Mesenchymal stem cell (in vitro differentiated cells and primary cell): ENCODE measurements at regions not wholly inside any gene's neighbourhood (a gene's known extent, or its start where the extent isn't known, plus 50 kb on each side); places are given as distances from the start of the nearest gene placed in this dataset.

ENCODE experiments used
- DNase-seq: peaks from one replicate; pipeline ENCODE4 v3.0.0-alpha.2; 2013
- H2AFZ ChIP-seq: one replicate; pipeline ENCODE4 v1.6.1; 2013; ENCODE audit warnings: low read depth, mild to moderate bottlenecking, control low read depth, inconsistent platforms, low read length, moderate library complexity
- H2AK5ac ChIP-seq: 2 replicates; pipeline ENCODE4 v1.6.1; 2013; ENCODE audit warnings: low read length, moderate library complexity, mild to moderate bottlenecking, inconsistent platforms; ENCODE audit not compliant: severe bottlenecking
- H2BK120ac ChIP-seq: one replicate; pipeline ENCODE4 v1.6.1; 2013; ENCODE audit warnings: low read depth, mild to moderate bottlenecking, inconsistent platforms, low read length, moderate library complexity
- H2BK12ac ChIP-seq, 2 experiments: one replicate each; pipeline ENCODE4 v1.6.1; 2013; ENCODE audit warnings: inconsistent platforms in 2 of 2, low read length in 2 of 2, mild to moderate bottlenecking in 2 of 2, moderate library complexity in 2 of 2, control low read depth in 1 of 2
- H2BK15ac ChIP-seq: one replicate; pipeline ENCODE4 v1.6.1; 2013; ENCODE audit warnings: mild to moderate bottlenecking, low read depth, inconsistent platforms; ENCODE audit not compliant: poor library complexity, severe bottlenecking
- H2BK5ac ChIP-seq: 2 replicates; pipeline ENCODE4 v1.6.1; 2013; ENCODE audit warnings: low read depth, mild to moderate bottlenecking, low read length, control low read depth, inconsistent platforms; ENCODE audit not compliant: poor library complexity, severe bottlenecking
- H3K14ac ChIP-seq, 2 experiments: one replicate each; pipeline ENCODE4 v1.6.1; 2013; ENCODE audit warnings: inconsistent platforms in 2 of 2, low read length in 2 of 2, control low read depth in 1 of 2, mild to moderate bottlenecking in 1 of 2, moderate library complexity in 1 of 2
- H3K18ac ChIP-seq, 2 experiments: one replicate each; pipeline ENCODE4 v1.6.1; 2013; ENCODE audit warnings: inconsistent platforms in 2 of 2, low read length in 2 of 2, control low read depth in 1 of 2, low read depth in 1 of 2, mild to moderate bottlenecking in 1 of 2
- H3K23ac ChIP-seq, 2 experiments: one replicate each; pipeline ENCODE4 v1.6.1; 2013; ENCODE audit warnings: inconsistent platforms in 2 of 2, low read length in 2 of 2, mild to moderate bottlenecking in 2 of 2, moderate library complexity in 2 of 2, control low read depth in 1 of 2
- H3K27ac ChIP-seq: 2 replicates; pipeline ENCODE4 v1.5.1; 2013; ENCODE audit warnings: mild to moderate bottlenecking, moderate library complexity, low read length, control low read depth, inconsistent platforms; ENCODE audit not compliant: poor library complexity, severe bottlenecking
- H3K27me3 ChIP-seq, 2 experiments: 2 replicates each; pipeline versions ENCODE4 v1.6.1 to v1.7.0; 2013; ENCODE audit warnings: low read length in 2 of 2, mild to moderate bottlenecking in 2 of 2, moderate library complexity in 2 of 2, control low read depth in 1 of 2, inconsistent platforms in 1 of 2; ENCODE audit not compliant: control insufficient read depth in 1 of 2, insufficient read depth in 1 of 2
- H3K36me3 ChIP-seq, 2 experiments: 2 replicates each; pipeline versions ENCODE4 v1.6.1 to v1.7.0; 2013; ENCODE audit warnings: low read length in 2 of 2, control low read depth in 1 of 2, inconsistent platforms in 1 of 2, low read depth in 1 of 2, mild to moderate bottlenecking in 1 of 2; ENCODE audit not compliant: insufficient read depth in 2 of 2, control insufficient read depth in 1 of 2
- H3K4ac ChIP-seq, 2 experiments: one replicate each; pipeline ENCODE4 v1.6.1; 2013; ENCODE audit warnings: inconsistent platforms in 2 of 2, low read length in 2 of 2, mild to moderate bottlenecking in 2 of 2, moderate library complexity in 2 of 2, control low read depth in 1 of 2, low read depth in 1 of 2
- H3K4me1 ChIP-seq: 2 replicates; pipeline ENCODE4 v1.6.1; 2013; ENCODE audit warnings: low read depth, low read length, control low read depth; ENCODE audit not compliant: control insufficient read depth, insufficient read depth
- H3K4me2 ChIP-seq: 2 replicates; pipeline ENCODE4 v1.6.1; 2013; ENCODE audit warnings: low read length, mild to moderate bottlenecking, inconsistent platforms; ENCODE audit not compliant: poor library complexity, severe bottlenecking
- H3K4me3 ChIP-seq, 2 experiments: 2 replicates each; pipeline versions ENCODE4 v1.5.1 to v1.7.0; 2013; ENCODE audit warnings: low read length in 2 of 2, mild to moderate bottlenecking in 2 of 2, control low read depth in 1 of 2, low read depth in 1 of 2; ENCODE audit not compliant: insufficient read depth in 1 of 2
- H3K79me1 ChIP-seq: replicated peaks from 2 replicates; pipeline ENCODE4 v1.6.1; 2013; ENCODE audit warnings: mild to moderate bottlenecking, control low read depth, low read length, inconsistent platforms; ENCODE audit not compliant: poor library complexity, severe bottlenecking
- H3K9ac ChIP-seq: 2 replicates; pipeline ENCODE4 v1.7.0; 2013; ENCODE audit warnings: mild to moderate bottlenecking, low read length, moderate library complexity
- H3K9me3 ChIP-seq: 2 replicates; pipeline ENCODE4 v1.7.0; 2013; ENCODE audit warnings: mild to moderate bottlenecking, low read length; ENCODE audit not compliant: control insufficient read depth
- H4K8ac ChIP-seq: one replicate; pipeline ENCODE4 v1.6.1; 2013; ENCODE audit warnings: inconsistent platforms, mild to moderate bottlenecking, low read length, moderate library complexity
- H4K91ac ChIP-seq: one replicate; pipeline ENCODE4 v1.6.1; 2013; ENCODE audit warnings: mild to moderate bottlenecking, low read length, inconsistent platforms
- WGBS: methylation state at CpG from one replicate; pipeline ENCODE4 v1.1.7; 2013; ENCODE audit warnings: mixed read lengths; 5-methylcytosine and 5-hydroxymethylcytosine counted together

- no peak overlapping the region for H2AFZ ChIP-seq
- H3K9ac ChIP-seq: no peak overlapping the region
- no peak overlapping the region for H2BK12ac ChIP-seq
- no peak overlapping the region for H3K27ac ChIP-seq
- 67% methylated on average over 1 of the region's 1 CpG for WGBS
- H3K18ac ChIP-seq: no peak overlapping the region
- H3K4me3 ChIP-seq: no peak overlapping the region
- no peak overlapping the region for H3K4me2 ChIP-seq
- H3K36me3 ChIP-seq: no peaks in the 10 kb centered on the region
- H2BK5ac ChIP-seq: no peak overlapping the region
- H3K9me3 ChIP-seq: no peaks in the 10 kb centered on the region
- H2BK15ac ChIP-seq: no peak overlapping the region
- no peaks in the 10 kb centered on the region for H3K27me3 ChIP-seq
- H3K4ac ChIP-seq: no peak overlapping the region
- DNase-seq: no peak
- no peaks in the 10 kb centered on the region for H3K4me1 ChIP-seq
- H2AK5ac ChIP-seq: no peak overlapping the region
- no peak overlapping the region for H3K14ac ChIP-seq
- no peaks in the 10 kb centered on the region for H3K79me1 ChIP-seq
- H2BK120ac ChIP-seq: no peak overlapping the region
- H4K8ac ChIP-seq: no peak overlapping the region
- no peak overlapping the region for H4K91ac ChIP-seq
- H3K23ac ChIP-seq: no peak overlapping the region
Measured at GRCh38 chr12:54765652-54766051, 88.7 kb upstream of the MUCL1 start.

GRCh38 chr12:54762390-54762789 lies 91.9 kb upstream of the MUCL1 start:
- no peak overlapping the region for H3K14ac ChIP-seq
- H3K4ac ChIP-seq: no peak overlapping the region
- no peak overlapping the region for H3K4me2 ChIP-seq
- no peaks in the 10 kb centered on the region for H3K9me3 ChIP-seq
- H3K9ac ChIP-seq: no peak overlapping the region
- H2AFZ ChIP-seq: no peak overlapping the region
- no peaks in the 10 kb centered on the region for H3K27me3 ChIP-seq
- H3K18ac ChIP-seq: no peak overlapping the region
- no peak overlapping the region for H2AK5ac ChIP-seq
- H3K4me1 ChIP-seq: no peaks in the 10 kb centered on the region
- H2BK15ac ChIP-seq: no peak overlapping the region
- no peak overlapping the region for H3K4me3 ChIP-seq
- no peak overlapping the region for H3K27ac ChIP-seq
- no peak overlapping the region for H2BK5ac ChIP-seq
- no peak overlapping the region for H2BK12ac ChIP-seq
- H4K8ac ChIP-seq: no peak overlapping the region
- H3K23ac ChIP-seq: no peak overlapping the region
- no peak overlapping the region for H4K91ac ChIP-seq
- WGBS: 67% methylated on average over 1 of the region's 1 CpG
- no peaks in the 10 kb centered on the region for H3K79me1 ChIP-seq
- no peak overlapping the region for H2BK120ac ChIP-seq
- no peak for DNase-seq
- H3K36me3 ChIP-seq: no peaks in the 10 kb centered on the region

GRCh38 chr12:54759751-54760150 lies 94.6 kb upstream of the MUCL1 start:
- Histone ChIP-seq H2BK15ac (no peak overlapping the region), H2BK5ac (no peak overlapping the region), H3K79me1 (no peaks in the 10 kb centered on the region), H3K4me3 (no peak overlapping the region), H2AK5ac (no peak overlapping the region), H4K91ac (no peak overlapping the region), H3K23ac (no peak overlapping the region), H3K9me3 (no peaks in the 10 kb centered on the region), H4K8ac (no peak overlapping the region), H3K27me3 (no peaks in the 10 kb centered on the region), H3K4me2 (no peak overlapping the region), H3K36me3 (no peaks in the 10 kb centered on the region), H3K27ac (no peak overlapping the region), H3K14ac (no peak overlapping the region), H3K9ac (no peak overlapping the region), H3K4ac (no peak overlapping the region), H2BK12ac (no peak overlapping the region), H3K18ac (no peak overlapping the region), H2AFZ (no peak overlapping the region), H3K4me1 (no peaks in the 10 kb centered on the region), H2BK120ac (no peak overlapping the region)
- 48% methylated on average over 1 of the region's 1 CpG for WGBS
- DNase-seq: peak; percentile 2

GRCh38 chr12:54751493-54751892 lies 102.8 kb upstream of the MUCL1 start:
- Histone ChIP-seq H3K23ac (no peak overlapping the region), H3K18ac (no peak overlapping the region), H2BK12ac (no peak overlapping the region), H3K9ac (no peak overlapping the region), H2AK5ac (no peak overlapping the region), H3K9me3 (no peaks in the 10 kb centered on the region), H2BK15ac (no peak overlapping the region), H4K8ac (no peak overlapping the region), H3K4me1 (no peaks in the 10 kb centered on the region), H3K27ac (no peak overlapping the region), H3K14ac (no peak overlapping the region), H3K36me3 (no peaks in the 10 kb centered on the region), H3K27me3 (peaks cover 5 to 7% of the 10 kb centered on the region in 2 experiments), H4K91ac (no peak overlapping the region), H3K4me3 (no peak overlapping the region), H2BK120ac (no peak overlapping the region), H2BK5ac (no peak overlapping the region), H3K79me1 (no peaks in the 10 kb centered on the region), H3K4ac (no peak overlapping the region), H2AFZ (no peak overlapping the region), H3K4me2 (no peak overlapping the region)
- WGBS: 83% methylated on average over 1 of the region's 1 CpG
- no peak for DNase-seq
